ENCODE measurements at regions not wholly inside any gene's neighbourhood (a gene's known extent, or its start where the extent isn't known, plus 50 kb on each side); places are given as distances from the start of the nearest gene placed in this dataset.
"Not testable (repeated sequence)": the region's sequence is repeated elsewhere in the genome, so short reads cannot be mapped to it uniquely, and the experiment has no call there.

GRCh38 chr14:82676403-82676802 is 1142.8 kb upstream of the SEL1L start:
- TF ChIP-seq CTCF (IDR thresholded peaks at IDR 0.05) (no peak), POLR2AphosphoS5 (IDR thresholded peaks at IDR 0.05; ENCODE audit: insufficient read depth in 1 of 2, low read depth in 1 of 2) (no peak), POLR2A (IDR thresholded peaks at IDR 0.05) (no peak)
- no peak overlapping the region for H3K27ac ChIP-seq
- no peaks in the 10 kb centered on the region for H3K4me1 ChIP-seq
- intact Hi-C loops (cut with DNase I): no loop called here
- no peaks in the 10 kb centered on the region for H3K9me3 ChIP-seq
- no peaks in the 10 kb centered on the region for H3K36me3 ChIP-seq
- H3K4me3 ChIP-seq: no peak overlapping the region
- DNase-seq (ENCODE audit: extremely low spot score in 2 of 2): no peak
- no peaks in the 10 kb centered on the region for H3K27me3 ChIP-seq

- TF ChIP-seq CTCF (IDR thresholded peaks at IDR 0.05) (no peak), POLR2A (IDR thresholded peaks at IDR 0.05) (no peak), POLR2AphosphoS5 (IDR thresholded peaks at IDR 0.05; ENCODE audit: insufficient read depth in 1 of 2, low read depth in 1 of 2) (no peak)
These were observed 1156.3 kb upstream of the SEL1L start for GRCh38 chr14:82689948-82690347.

GRCh38 chr14:82691191-82691590 is 1157.5 kb upstream of the SEL1L start:
- H3K27ac ChIP-seq; intact Hi-C loops (cut with DNase I); DNase-seq (ENCODE audit: extremely low spot score in 2 of 2); H3K36me3 ChIP-seq; H3K9me3 ChIP-seq; H3K4me1 ChIP-seq; H3K4me3 ChIP-seq; H3K27me3 ChIP-seq: not testable (repeated sequence)

More at GRCh38 chr14:82689948-82690347, 1156.3 kb upstream of the SEL1L start:
- Histone ChIP-seq H3K9me3 (no peaks in the 10 kb centered on the region), H3K36me3 (no peaks in the 10 kb centered on the region), H3K4me1 (no peaks in the 10 kb centered on the region), H3K27me3 (no peaks in the 10 kb centered on the region), H3K4me3 (no peak overlapping the region), H3K27ac (no peak overlapping the region)
- no peak for DNase-seq (ENCODE audit: extremely low spot score in 2 of 2)
- intact Hi-C loops (cut with DNase I): no loop called here

- H3K36me3 ChIP-seq: no peaks in the 10 kb centered on the region
- no peak overlapping the region for H3K27ac ChIP-seq
- H3K9me3 ChIP-seq: no peaks in the 10 kb centered on the region
- TF ChIP-seq CTCF (IDR thresholded peaks at IDR 0.05) (no peak), POLR2AphosphoS5 (IDR thresholded peaks at IDR 0.05; ENCODE audit: insufficient read depth in 1 of 2, low read depth in 1 of 2) (no peak), POLR2A (IDR thresholded peaks at IDR 0.05) (no peak)
- intact Hi-C loops (cut with DNase I): no loop called here
- DNase-seq (ENCODE audit: extremely low spot score in 2 of 2): no peak
- H3K4me3 ChIP-seq: no peak overlapping the region
- H3K27me3 ChIP-seq: no peaks in the 10 kb centered on the region
- no peaks in the 10 kb centered on the region for H3K4me1 ChIP-seq
These were observed 1161.2 kb upstream of the SEL1L start for GRCh38 chr14:82694820-82695219.

GRCh38 chr14:82704218-82704617 is 1170.6 kb upstream of the SEL1L start:
- H3K27ac ChIP-seq: no peak overlapping the region
- TF ChIP-seq CTCF (IDR thresholded peaks at IDR 0.05) (no peak), POLR2A (IDR thresholded peaks at IDR 0.05) (no peak), POLR2AphosphoS5 (IDR thresholded peaks at IDR 0.05; ENCODE audit: insufficient read depth in 1 of 2, low read depth in 1 of 2) (no peak)
- intact Hi-C loops (cut with DNase I): no loop called here
- no peak for DNase-seq (ENCODE audit: extremely low spot score in 2 of 2)
- no peaks in the 10 kb centered on the region for H3K4me1 ChIP-seq
- H3K36me3 ChIP-seq: no peaks in the 10 kb centered on the region
- H3K27me3 ChIP-seq: no peaks in the 10 kb centered on the region
- H3K4me3 ChIP-seq: no peak overlapping the region
- H3K9me3 ChIP-seq: no peaks in the 10 kb centered on the region

All from vagina (tissue), 2 donors.